Caco-2 (cell line): ENCODE measurements at regions not wholly inside any gene's neighbourhood (a gene's known extent, or its start where the extent isn't known, plus 50 kb on each side); places are given as distances from the start of the nearest gene placed in this dataset.

Source experiments
- BruUV-seq: library from RNA; stranded (reverse); fragments of 400-500 nt; replicated peaks from 2 replicates; lab custom pipeline; 2021; lab: Mats Ljungman, UMichigan
- CTCF ChIA-PET: fragments of 300-600 bp; sonication (Branson Sonifier 250); formaldehyde crosslinking; loops from one replicate; lab custom pipeline; 2022; ENCODE audit warnings: antibody characterized with exemption; lab: Charles Lee
- POLR2A ChIA-PET: fragments of 300-600 bp; sonication (Branson Sonifier 250); formaldehyde crosslinking; loops from one replicate; lab custom pipeline; 2022; ENCODE audit warnings: antibody characterized with exemption; lab: Charles Lee
- DNase-seq, 2 experiments: peaks; one replicate each; pipeline versions ENCODE4 v3.0.0 to v3.0.0-alpha.2; 2020 to 2022
- H3K27me3 ChIP-seq: replicated peaks from 2 replicates; pipeline ENCODE4 v1.6.0; 2011; ENCODE audit warnings: low read length; ENCODE audit not compliant: control insufficient read depth, insufficient read depth
- H3K36me3 ChIP-seq: 2 replicates; pipeline ENCODE4 v1.5.1; 2011; ENCODE audit warnings: low read length; ENCODE audit not compliant: control insufficient read depth, insufficient read depth
- H3K4me1 ChIP-seq: fragments of 250-450 bp; sonication (Bioruptor Pico); 2 replicates; pipeline ENCODE4 v1.5.1; 2020; ENCODE audit warnings: mild to moderate bottlenecking
- H3K4me3 ChIP-seq: 2 replicates; pipeline ENCODE4 v1.5.1; 2011; ENCODE audit warnings: low read depth, mild to moderate bottlenecking, control low read depth, low read length
- H3K9me3 ChIP-seq: fragments of 250-450 bp; sonication (Bioruptor Pico); 2 replicates; pipeline ENCODE4 v1.5.1; 2020; ENCODE audit warnings: mild to moderate bottlenecking, moderate library complexity
- H3K27ac Mint-ChIP-seq: one replicate; pipeline ENCODE4 v1.8.0; 2022; ENCODE audit warnings: mixed read lengths; ENCODE audit not compliant: unreplicated experiment
- H3K27me3 Mint-ChIP-seq: one replicate; pipeline ENCODE4 v1.8.0; 2022; ENCODE audit warnings: mixed read lengths; ENCODE audit not compliant: insufficient read depth, unreplicated experiment
- H3K36me3 Mint-ChIP-seq: one replicate; pipeline ENCODE4 v1.8.0; 2022; ENCODE audit warnings: mild to moderate bottlenecking, mixed read lengths; ENCODE audit not compliant: insufficient read depth, unreplicated experiment
- H3K4me1 Mint-ChIP-seq: one replicate; pipeline ENCODE4 v1.8.0; 2022; ENCODE audit warnings: low read depth, mixed read lengths; ENCODE audit not compliant: unreplicated experiment
- H3K4me3 Mint-ChIP-seq: one replicate; pipeline ENCODE4 v1.8.0; 2022; ENCODE audit warnings: mild to moderate bottlenecking, moderate library complexity, mixed read lengths; ENCODE audit not compliant: unreplicated experiment
- H3K9me3 Mint-ChIP-seq: one replicate; pipeline ENCODE4 v1.8.0; 2022; ENCODE audit warnings: mixed read lengths; ENCODE audit not compliant: unreplicated experiment
- CTCF ChIP-seq, 2 experiments: fragments of 200-600 bp in 1 of 2; IDR thresholded peaks; 1 replicate in 1 of 2; 2 replicates in 1 of 2; pipeline versions ENCODE4 v1.5.1 to v1.8.0; 2011 to 2022; ENCODE audit warnings: antibody characterized with exemption in 1 of 2, control low read depth in 1 of 2, inconsistent platforms in 1 of 2, low read depth in 1 of 2, low read length in 1 of 2, mild to moderate bottlenecking in 1 of 2, moderate library complexity in 1 of 2; ENCODE audit not compliant: insufficient read depth in 1 of 2, severe bottlenecking in 1 of 2, unreplicated experiment in 1 of 2
- intact Hi-C: fragments of 100-400 bp; cut with micrococcal nuclease; formaldehyde crosslinking; loops from one replicate; pipeline ENCODE4 v1.10.0; 2022; ENCODE audit not compliant: unreplicated experiment

GRCh38 chr12:41963398-41963797 lies 181.3 kb downstream of the GXYLT1 start:
- H3K4me3 ChIP-seq: no peak overlapping the region

GRCh38 chr12:41962171-41962572 lies 182.5 kb downstream of the GXYLT1 start:
- POLR2A ChIA-PET: no interaction called here
- H3K9me3 Mint-ChIP-seq: no peaks in the 10 kb centered on the region
- H3K27me3 Mint-ChIP-seq: no peaks in the 10 kb centered on the region
- no TSS peak for BruUV-seq
- H3K4me3 Mint-ChIP-seq: no peak overlapping the region
- Histone ChIP-seq H3K36me3 (no peaks in the 10 kb centered on the region), H3K27me3 (no peaks in the 10 kb centered on the region), H3K4me1 (no peaks in the 10 kb centered on the region), H3K9me3 (no peaks in the 10 kb centered on the region), H3K4me3 (no peak overlapping the region)
- H3K4me1 Mint-ChIP-seq: no peaks in the 10 kb centered on the region
- H3K36me3 Mint-ChIP-seq: no peaks in the 10 kb centered on the region
- CTCF ChIA-PET: no interaction called here
- intact Hi-C loops: no loop called here
- DNase-seq: no peak
- H3K27ac Mint-ChIP-seq: no peak overlapping the region
- TF ChIP-seq CTCF (IDR thresholded peaks at IDR 0.05; ENCODE audit: insufficient read depth in 1 of 2, low read depth in 1 of 2, low read length in 1 of 2, severe bottlenecking in 1 of 2, unreplicated experiment in 1 of 2): no peak

More at GRCh38 chr12:41963398-41963797, 181.3 kb downstream of the GXYLT1 start:
- Histone ChIP-seq H3K4me1 (no peaks in the 10 kb centered on the region), H3K36me3 (no peaks in the 10 kb centered on the region), H3K27me3 (no peaks in the 10 kb centered on the region), H3K9me3 (no peaks in the 10 kb centered on the region)
- TF ChIP-seq CTCF (IDR thresholded peaks at IDR 0.05; ENCODE audit: insufficient read depth in 1 of 2, low read depth in 1 of 2, low read length in 1 of 2, severe bottlenecking in 1 of 2, unreplicated experiment in 1 of 2): no peak
- Mint-ChIP-seq H3K9me3 (no peaks in the 10 kb centered on the region), H3K4me3 (no peak overlapping the region), H3K27ac (no peak overlapping the region), H3K36me3 (no peaks in the 10 kb centered on the region), H3K27me3 (no peaks in the 10 kb centered on the region), H3K4me1 (no peaks in the 10 kb centered on the region)
- no TSS peak for BruUV-seq
- POLR2A ChIA-PET: no interaction called here
- no peak for DNase-seq
- CTCF ChIA-PET: no interaction called here
- intact Hi-C loops: no loop called here

GRCh38 chr12:41959271-41959670 lies 185.4 kb downstream of the GXYLT1 start:
- no peak overlapping the region for H3K4me3 ChIP-seq
- intact Hi-C loops: no loop called here
- DNase-seq: no peak
- H3K4me1 ChIP-seq: no peaks in the 10 kb centered on the region
- no peaks in the 10 kb centered on the region for H3K27me3 ChIP-seq
- CTCF ChIA-PET: no interaction called here
- no peaks in the 10 kb centered on the region for H3K36me3 Mint-ChIP-seq
- no peaks in the 10 kb centered on the region for H3K9me3 Mint-ChIP-seq
- TF ChIP-seq CTCF (IDR thresholded peaks at IDR 0.05; ENCODE audit: insufficient read depth in 1 of 2, low read depth in 1 of 2, low read length in 1 of 2, severe bottlenecking in 1 of 2, unreplicated experiment in 1 of 2): no peak
- H3K27me3 Mint-ChIP-seq: peaks cover 4% of the 10 kb centered on the region
- no peaks in the 10 kb centered on the region for H3K36me3 ChIP-seq
- no peak overlapping the region for H3K4me3 Mint-ChIP-seq
- no TSS peak for BruUV-seq
- no peak overlapping the region for H3K27ac Mint-ChIP-seq
- POLR2A ChIA-PET: no interaction called here
- H3K4me1 Mint-ChIP-seq: no peaks in the 10 kb centered on the region
- H3K9me3 ChIP-seq: no peaks in the 10 kb centered on the region
